SK-N-SH treated with all-trans-retinoic acid at 6 μM for 48 hours (cell line): ENCODE measurements at regions not wholly inside any gene's neighbourhood (a gene's known extent, or its start where the extent isn't known, plus 50 kb on each side); places are given as distances from the start of the nearest gene placed in this dataset.
"Not testable (repeated sequence)": the region's sequence is repeated elsewhere in the genome, so short reads cannot be mapped to it uniquely, and the experiment has no call there.

Experiments
- ATAC-seq: fragments of 200-7000 bp; cut with Tn5 transposase; 3 replicates; pipeline ENCODE4 v1.9.1; 2020; ENCODE audit warnings: mild to moderate bottlenecking, moderate library complexity
- ARNTL ChIP-seq: fragments of 450-650 bp; formaldehyde crosslinking; IDR thresholded peaks from 2 replicates; pipeline ENCODE4 v1.5.0; 2020; ENCODE audit warnings: low read depth, mild to moderate bottlenecking, moderate library complexity, borderline replicate concordance
- BACH2 ChIP-seq: fragments of 250-450 bp; sonication (Bioruptor Pico); IDR thresholded peaks from 2 replicates; pipeline ENCODE4 v1.9.0; 2021; ENCODE audit warnings: mild to moderate bottlenecking, borderline replicate concordance
- CSDC2 ChIP-seq: fragments of 250-450 bp; sonication (Bioruptor Pico); IDR thresholded peaks from 2 replicates; pipeline ENCODE4 v1.5.0; 2020; ENCODE audit warnings: mild to moderate bottlenecking, moderate library complexity
- ESRRG ChIP-seq: fragments of 250-450 bp; sonication (Bioruptor Pico); IDR thresholded peaks from 2 replicates; pipeline ENCODE4 v1.6.1; 2021; ENCODE audit warnings: mild to moderate bottlenecking
- GLIS3 ChIP-seq: fragments of 250-450 bp; sonication (Bioruptor Pico); IDR thresholded peaks from 2 replicates; pipeline ENCODE4 v1.5.0; 2020; ENCODE audit warnings: mild to moderate bottlenecking, moderate library complexity
- PPARA ChIP-seq: fragments of 250-450 bp; sonication (Bioruptor Pico); IDR thresholded peaks from 2 replicates; pipeline ENCODE4 v1.5.0; 2020; ENCODE audit warnings: mild to moderate bottlenecking, borderline replicate concordance
- RARB ChIP-seq: fragments of 250-450 bp; sonication (Bioruptor Pico); IDR thresholded peaks from 2 replicates; pipeline ENCODE4 v1.8.0; 2021; ENCODE audit warnings: mild to moderate bottlenecking, moderate library complexity
- SNAI2 ChIP-seq: fragments of 250-450 bp; sonication (Bioruptor Pico); IDR thresholded peaks from 2 replicates; pipeline ENCODE4 v1.5.0; 2020; ENCODE audit warnings: mild to moderate bottlenecking, moderate library complexity
- TCF4 ChIP-seq: fragments of 250-450 bp; sonication (Bioruptor Pico); IDR thresholded peaks from 2 replicates; pipeline ENCODE4 v1.8.0; 2021; ENCODE audit warnings: mild to moderate bottlenecking, moderate library complexity, borderline replicate concordance
- TOX ChIP-seq: fragments of 250-450 bp; sonication (Bioruptor Pico); IDR thresholded peaks from 2 replicates; pipeline ENCODE4 v1.8.0; 2021; ENCODE audit warnings: mild to moderate bottlenecking, moderate library complexity, borderline replicate concordance
- ZFP30 ChIP-seq: fragments of 450-650 bp; formaldehyde crosslinking; IDR thresholded peaks from 2 replicates; pipeline ENCODE4 v1.5.0; 2022; ENCODE audit warnings: mild to moderate bottlenecking, moderate library complexity
- ZNF565 ChIP-seq: fragments of 450-650 bp; formaldehyde crosslinking; conservative IDR thresholded peaks from 2 replicates; pipeline ENCODE4 v1.5.0; 2020; ENCODE audit warnings: low read depth, mild to moderate bottlenecking, moderate library complexity
- ZNF70 ChIP-seq: fragments of 450-650 bp; formaldehyde crosslinking; IDR thresholded peaks from 2 replicates; pipeline ENCODE4 v1.5.0; 2020; ENCODE audit warnings: mild to moderate bottlenecking, moderate library complexity
- TF ChIP-seq, protein P1 (sequence below): fragments of 250-450 bp; sonication (Bioruptor Pico); IDR thresholded peaks from 2 replicates; pipeline ENCODE4 v1.5.1; 2021; ENCODE audit warnings: mild to moderate bottlenecking, moderate library complexity
- TF ChIP-seq, protein P2 (sequence below): fragments of 250-450 bp; sonication (Bioruptor Pico); IDR thresholded peaks from 2 replicates; pipeline ENCODE4 v1.5.1; 2020; ENCODE audit warnings: low read depth, mild to moderate bottlenecking, moderate library complexity
- TF ChIP-seq, protein P3 (sequence below): fragments of 250-450 bp; sonication (Bioruptor Pico); IDR thresholded peaks from 2 replicates; pipeline ENCODE4 v1.8.0; 2021; ENCODE audit warnings: low read depth, mild to moderate bottlenecking, moderate library complexity, borderline replicate concordance
- TF ChIP-seq, protein P4 (sequence below): fragments of 250-450 bp; sonication (Bioruptor Pico); IDR thresholded peaks from 2 replicates; pipeline ENCODE4 v1.5.0; 2020; ENCODE audit warnings: mild to moderate bottlenecking, moderate library complexity

DNA sequence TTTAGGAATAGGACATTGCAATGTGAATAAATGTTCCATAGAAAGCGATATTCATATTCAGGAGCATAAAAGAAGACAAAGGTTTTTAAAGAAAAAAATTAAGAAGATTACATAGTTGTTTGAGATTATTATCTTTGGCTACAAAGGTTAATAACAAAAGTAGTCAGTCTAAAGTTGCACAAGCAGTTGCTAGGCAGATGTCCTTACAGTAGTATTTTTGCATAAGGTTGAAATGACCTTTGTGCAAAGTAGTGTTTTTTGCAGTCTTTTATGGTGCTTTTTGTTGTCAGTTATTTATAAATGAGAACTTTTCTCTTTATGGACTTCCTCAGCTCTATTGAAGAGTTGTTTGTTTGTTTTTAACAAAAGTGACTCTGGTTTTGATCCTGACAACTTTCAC lies 447.8 kb downstream of the AMY1C start:
- TF ChIP-seq, protein P1, sequence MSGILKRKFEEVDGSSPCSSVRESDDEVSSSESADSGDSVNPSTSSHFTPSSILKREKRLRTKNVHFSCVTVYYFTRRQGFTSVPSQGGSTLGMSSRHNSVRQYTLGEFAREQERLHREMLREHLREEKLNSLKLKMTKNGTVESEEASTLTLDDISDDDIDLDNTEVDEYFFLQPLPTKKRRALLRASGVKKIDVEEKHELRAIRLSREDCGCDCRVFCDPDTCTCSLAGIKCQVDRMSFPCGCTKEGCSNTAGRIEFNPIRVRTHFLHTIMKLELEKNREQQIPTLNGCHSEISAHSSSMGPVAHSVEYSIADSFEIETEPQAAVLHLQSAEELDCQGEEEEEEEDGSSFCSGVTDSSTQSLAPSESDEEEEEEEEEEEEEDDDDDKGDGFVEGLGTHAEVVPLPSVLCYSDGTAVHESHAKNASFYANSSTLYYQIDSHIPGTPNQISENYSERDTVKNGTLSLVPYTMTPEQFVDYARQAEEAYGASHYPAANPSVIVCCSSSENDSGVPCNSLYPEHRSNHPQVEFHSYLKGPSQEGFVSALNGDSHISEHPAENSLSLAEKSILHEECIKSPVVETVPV (CRISPR knock-in tag): no peak
- TF ChIP-seq, protein P2, sequence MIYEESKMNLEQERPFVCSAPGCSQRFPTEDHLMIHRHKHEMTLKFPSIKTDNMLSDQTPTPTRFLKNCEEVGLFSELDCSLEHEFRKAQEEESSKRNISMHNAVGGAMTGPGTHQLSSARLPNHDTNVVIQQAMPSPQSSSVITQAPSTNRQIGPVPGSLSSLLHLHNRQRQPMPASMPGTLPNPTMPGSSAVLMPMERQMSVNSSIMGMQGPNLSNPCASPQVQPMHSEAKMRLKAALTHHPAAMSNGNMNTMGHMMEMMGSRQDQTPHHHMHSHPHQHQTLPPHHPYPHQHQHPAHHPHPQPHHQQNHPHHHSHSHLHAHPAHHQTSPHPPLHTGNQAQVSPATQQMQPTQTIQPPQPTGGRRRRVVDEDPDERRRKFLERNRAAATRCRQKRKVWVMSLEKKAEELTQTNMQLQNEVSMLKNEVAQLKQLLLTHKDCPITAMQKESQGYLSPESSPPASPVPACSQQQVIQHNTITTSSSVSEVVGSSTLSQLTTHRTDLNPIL (CRISPR knock-in tag): no peak
- no peak for TF ChIP-seq PPARA
- no peak for ATAC-seq

DNA sequence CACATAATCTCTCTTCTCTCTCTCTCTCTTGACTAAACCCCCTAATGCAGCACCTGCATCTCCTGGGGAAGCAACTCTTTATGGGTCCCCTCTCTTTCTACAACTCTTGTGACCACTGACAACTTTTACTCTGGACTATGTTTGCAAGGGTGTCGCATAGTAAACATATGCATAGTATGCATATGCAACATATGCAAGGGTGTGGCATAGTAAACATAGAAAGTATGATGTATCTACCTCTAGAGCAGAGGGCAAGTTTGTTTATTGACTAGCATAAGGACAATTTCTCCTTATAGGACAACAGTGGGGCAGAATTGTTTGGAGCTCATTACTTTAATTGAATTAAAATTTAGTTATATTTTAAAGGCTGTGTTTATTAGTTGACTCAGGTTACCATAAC lies 462.5 kb downstream of the AMY1C start:
- TF ChIP-seq ESRRG (CRISPR knock-in tag) (no peak), PPARA (no peak), SNAI2 (CRISPR knock-in tag) (no peak), ZFP30 (CRISPR knock-in tag) (no peak), CSDC2 (CRISPR knock-in tag) (no peak), ARNTL (CRISPR knock-in tag) (no peak), ZNF565 (no peak), BACH2 (CRISPR knock-in tag) (no peak), ZNF70 (CRISPR knock-in tag) (no peak), RARB (CRISPR knock-in tag) (no peak), TOX (CRISPR knock-in tag) (no peak), TCF4 (no peak), GLIS3 (CRISPR knock-in tag) (no peak)
- TF ChIP-seq, protein P2 (CRISPR knock-in tag): no peak
- TF ChIP-seq, protein P3, sequence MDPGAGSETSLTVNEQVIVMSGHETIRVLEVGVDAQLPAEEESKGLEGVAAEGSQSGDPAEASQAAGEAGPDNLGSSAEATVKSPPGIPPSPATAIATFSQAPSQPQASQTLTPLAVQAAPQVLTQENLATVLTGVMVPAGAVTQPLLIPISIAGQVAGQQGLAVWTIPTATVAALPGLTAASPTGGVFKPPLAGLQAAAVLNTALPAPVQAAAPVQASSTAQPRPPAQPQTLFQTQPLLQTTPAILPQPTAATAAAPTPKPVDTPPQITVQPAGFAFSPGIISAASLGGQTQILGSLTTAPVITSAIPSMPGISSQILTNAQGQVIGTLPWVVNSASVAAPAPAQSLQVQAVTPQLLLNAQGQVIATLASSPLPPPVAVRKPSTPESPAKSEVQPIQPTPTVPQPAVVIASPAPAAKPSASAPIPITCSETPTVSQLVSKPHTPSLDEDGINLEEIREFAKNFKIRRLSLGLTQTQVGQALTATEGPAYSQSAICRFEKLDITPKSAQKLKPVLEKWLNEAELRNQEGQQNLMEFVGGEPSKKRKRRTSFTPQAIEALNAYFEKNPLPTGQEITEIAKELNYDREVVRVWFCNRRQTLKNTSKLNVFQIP (CRISPR knock-in tag): no peak
- TF ChIP-seq, protein P4, sequence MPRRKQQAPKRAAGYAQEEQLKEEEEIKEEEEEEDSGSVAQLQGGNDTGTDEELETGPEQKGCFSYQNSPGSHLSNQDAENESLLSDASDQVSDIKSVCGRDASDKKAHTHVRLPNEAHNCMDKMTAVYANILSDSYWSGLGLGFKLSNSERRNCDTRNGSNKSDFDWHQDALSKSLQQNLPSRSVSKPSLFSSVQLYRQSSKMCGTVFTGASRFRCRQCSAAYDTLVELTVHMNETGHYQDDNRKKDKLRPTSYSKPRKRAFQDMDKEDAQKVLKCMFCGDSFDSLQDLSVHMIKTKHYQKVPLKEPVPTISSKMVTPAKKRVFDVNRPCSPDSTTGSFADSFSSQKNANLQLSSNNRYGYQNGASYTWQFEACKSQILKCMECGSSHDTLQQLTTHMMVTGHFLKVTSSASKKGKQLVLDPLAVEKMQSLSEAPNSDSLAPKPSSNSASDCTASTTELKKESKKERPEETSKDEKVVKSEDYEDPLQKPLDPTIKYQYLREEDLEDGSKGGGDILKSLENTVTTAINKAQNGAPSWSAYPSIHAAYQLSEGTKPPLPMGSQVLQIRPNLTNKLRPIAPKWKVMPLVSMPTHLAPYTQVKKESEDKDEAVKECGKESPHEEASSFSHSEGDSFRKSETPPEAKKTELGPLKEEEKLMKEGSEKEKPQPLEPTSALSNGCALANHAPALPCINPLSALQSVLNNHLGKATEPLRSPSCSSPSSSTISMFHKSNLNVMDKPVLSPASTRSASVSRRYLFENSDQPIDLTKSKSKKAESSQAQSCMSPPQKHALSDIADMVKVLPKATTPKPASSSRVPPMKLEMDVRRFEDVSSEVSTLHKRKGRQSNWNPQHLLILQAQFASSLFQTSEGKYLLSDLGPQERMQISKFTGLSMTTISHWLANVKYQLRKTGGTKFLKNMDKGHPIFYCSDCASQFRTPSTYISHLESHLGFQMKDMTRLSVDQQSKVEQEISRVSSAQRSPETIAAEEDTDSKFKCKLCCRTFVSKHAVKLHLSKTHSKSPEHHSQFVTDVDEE (CRISPR knock-in tag): no peak
- no peak for ATAC-seq

DNA sequence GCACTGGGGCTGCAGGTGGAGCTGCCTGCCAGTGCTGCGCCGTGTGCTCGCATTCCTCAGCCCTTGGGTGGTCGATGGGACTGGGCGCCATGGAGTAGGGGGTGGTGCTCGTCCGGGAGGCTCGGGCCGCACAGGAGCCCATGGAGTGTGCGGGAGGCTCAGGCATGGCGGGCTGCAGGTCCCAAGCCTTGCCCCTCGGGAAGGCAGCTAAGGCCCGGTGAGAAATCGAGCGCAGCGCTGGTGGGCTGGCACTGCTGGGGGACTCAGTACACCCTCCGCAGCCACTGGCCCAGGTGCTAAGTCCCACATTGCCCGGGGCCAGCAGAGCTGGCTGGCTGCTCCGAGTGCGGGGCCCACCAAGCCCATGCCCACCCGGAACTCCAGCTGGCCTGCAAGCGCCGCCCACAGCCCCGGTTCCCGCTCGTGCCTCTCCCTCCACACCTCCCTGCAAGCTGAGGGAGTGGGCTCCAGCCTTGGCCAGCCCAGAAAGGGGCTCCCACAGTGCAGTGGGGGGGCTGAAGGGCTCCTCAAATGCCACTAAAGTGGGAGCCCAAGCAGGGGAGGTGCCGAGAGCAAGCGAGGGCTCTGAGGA lies 467.8 kb downstream of the AMY1C start:
- not testable (repeated sequence) for ATAC-seq

DNA sequence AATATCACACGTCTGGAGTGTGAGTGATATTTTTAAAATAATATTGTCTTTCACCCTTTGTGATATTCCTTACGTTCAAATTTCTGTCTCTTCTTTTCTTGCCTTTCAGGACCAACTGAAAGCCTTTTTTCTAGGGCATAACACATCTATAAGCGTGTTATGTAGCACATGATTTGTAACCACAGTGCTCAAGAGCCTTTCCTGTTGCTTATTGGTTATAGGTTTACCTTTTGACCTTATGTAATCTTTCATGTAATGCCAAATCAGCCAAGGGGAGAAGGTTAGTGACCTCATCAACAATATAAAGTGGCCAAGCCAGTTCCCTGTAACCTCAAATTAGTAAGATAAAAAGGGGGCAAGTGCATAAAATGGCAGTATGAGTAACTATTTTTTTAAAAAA lies 480.2 kb downstream of the AMY1C start:
- no peak for ATAC-seq
- TF ChIP-seq CSDC2 (CRISPR knock-in tag): no peak
- TF ChIP-seq, protein P3 (CRISPR knock-in tag): no peak
